Ovary (tissue), 7 donors: ENCODE measurements at regions not wholly inside any gene's neighbourhood (a gene's known extent, or its start where the extent isn't known, plus 50 kb on each side); places are given as distances from the start of the nearest gene placed in this dataset.

ENCODE experiments used
- DNase-seq, 5 donors: peaks; one replicate each; pipeline ENCODE4 v3.0.0-alpha.2; 2019 to 2020
- H3K27ac ChIP-seq, 2 donors: fragments of 200-600 bp; one replicate each; pipeline versions ENCODE4 v1.5.1 to v1.8.0; 2019 to 2022
- H3K27me3 ChIP-seq: fragments of 200-600 bp; one replicate; pipeline ENCODE4 v1.8.0; 2022
- H3K36me3 ChIP-seq: fragments of 200-600 bp; sonication (generic); one replicate; pipeline ENCODE4 v1.5.1; 2019
- H3K4me1 ChIP-seq: one replicate; pipeline ENCODE4 v1.8.1; 2013; ENCODE audit warnings: mild to moderate bottlenecking, moderate library complexity; ENCODE audit not compliant: insufficient read depth
- H3K4me3 ChIP-seq: fragments of 200-600 bp; sonication (generic); one replicate; pipeline ENCODE4 v1.5.1; 2017
- H3K9me3 ChIP-seq, 2 donors: fragments of 200-600 bp in 1 of 2; sonication (generic) in 1 of 2; one replicate each; pipeline versions ENCODE4 v1.5.1 to v1.8.1; 2013 to 2019; ENCODE audit warnings: mild to moderate bottlenecking in 1 of 2, moderate library complexity in 1 of 2
- CTCF ChIP-seq, 3 donors: fragments of 450-650 bp in 2 of 3; fragments of 200-600 bp in 1 of 3; IDR thresholded peaks; one replicate each; pipeline versions ENCODE4 v1.5.1 to v1.8.0; 2016 to 2022; ENCODE audit warnings: antibody characterized with exemption in 3 of 3, mild to moderate bottlenecking in 1 of 3
- EP300 ChIP-seq: sonication (generic); formaldehyde crosslinking; IDR thresholded peaks from one replicate; pipeline ENCODE4 v1.6.1; 2017; ENCODE audit warnings: antibody characterized with exemption
- POLR2A ChIP-seq: fragments of 450-650 bp; IDR thresholded peaks from one replicate; pipeline ENCODE4 v1.6.1; 2017; ENCODE audit warnings: antibody characterized with exemption, mild to moderate bottlenecking, moderate library complexity
- WGBS, 3 donors: extraction: QIAGEN DNeasy Blood & Tissue Kit in 1 of 3; methylation state at CpG; one replicate each; pipeline versions ENCODE4 v1.1.5 to v1.1.7; 2013 to 2017; 5-methylcytosine and 5-hydroxymethylcytosine counted together
- intact Hi-C, 4 donors: fragments of 100-400 bp; cut with DNase I; formaldehyde crosslinking; loops; one replicate each; pipeline versions ENCODE4 v1.11.0 to v1.15.1; 2022 to 2023
- donor health status: DM: no; HTN: no; CAD: no; lungs with moderate emphysema.
- donor health status: DM: no; HTN: no; CAD: no.
- donor health status: Bipolar disorder and iron deficiency.
- donor health status: DM: no; HTN: no; CAD: no.
- donor health status: DM: yes; HTN: yes; CAD: no.

GRCh38 chr14:28406196-28406595 lies 360.4 kb upstream of the FOXG1 start:
- Histone ChIP-seq H3K4me1 (no peaks in the 10 kb centered on the region), H3K27ac (no peak overlapping the region), H3K36me3 (no peaks in the 10 kb centered on the region), H3K9me3 (no peaks in the 10 kb centered on the region), H3K4me3 (no peak overlapping the region), H3K27me3 (no peaks in the 10 kb centered on the region)
- 24 to 46% (median 24%) methylated on average over 2 of the region's 2 CpGs for WGBS, 3 donors
- no peak for DNase-seq
- TF ChIP-seq EP300 (no peak), CTCF (IDR thresholded peaks at IDR 0.05) (no peak), POLR2A (no peak)
- intact Hi-C loops: no loop called here

GRCh38 chr14:28407031-28407825 lies 359.4 kb upstream of the FOXG1 start:
- 63 to 82% (median 71%) methylated on average over 3 of the region's 3 CpGs for WGBS, 3 donors
- no peaks in the 10 kb centered on the region for H3K36me3 ChIP-seq
- no peak for DNase-seq
- no peaks in the 10 kb centered on the region for H3K27me3 ChIP-seq
- TF ChIP-seq CTCF (IDR thresholded peaks at IDR 0.05) (no peak), POLR2A (no peak), EP300 (no peak)
- no peak overlapping the region for H3K4me3 ChIP-seq
- intact Hi-C loops: no loop called here
- H3K4me1 ChIP-seq: no peaks in the 10 kb centered on the region
- H3K9me3 ChIP-seq: no peaks in the 10 kb centered on the region
- no peak overlapping the region for H3K27ac ChIP-seq

GRCh38 chr14:28407996-28408395 lies 358.6 kb upstream of the FOXG1 start:
- no peaks in the 10 kb centered on the region for H3K27me3 ChIP-seq
- TF ChIP-seq EP300 (no peak), CTCF (IDR thresholded peaks at IDR 0.05) (no peak), POLR2A (no peak)
- H3K27ac ChIP-seq: no peak overlapping the region
- intact Hi-C loops: no loop called here
- no peaks in the 10 kb centered on the region for H3K4me1 ChIP-seq
- H3K9me3 ChIP-seq: no peaks in the 10 kb centered on the region
- H3K36me3 ChIP-seq: no peaks in the 10 kb centered on the region
- 43 to 66% (median 48%) methylated on average over 3 of the region's 3 CpGs for WGBS, 3 donors
- no peak overlapping the region for H3K4me3 ChIP-seq
- no peak for DNase-seq

- no peak for DNase-seq
- 60 to 82% (median 80%) methylated on average over 3 of the region's 3 CpGs for WGBS, 3 donors
- no peaks in the 10 kb centered on the region for H3K27me3 ChIP-seq
- TF ChIP-seq POLR2A: no peak
- H3K27ac ChIP-seq: no peak overlapping the region
- H3K36me3 ChIP-seq: no peaks in the 10 kb centered on the region
- no peaks in the 10 kb centered on the region for H3K4me1 ChIP-seq
- intact Hi-C loops: no loop called here
- H3K4me3 ChIP-seq: no peak overlapping the region
- no peaks in the 10 kb centered on the region for H3K9me3 ChIP-seq
These were observed 354.5 kb upstream of the FOXG1 start for GRCh38 chr14:28412077-28412476.

- H3K36me3 ChIP-seq: no peaks in the 10 kb centered on the region
- H3K4me1 ChIP-seq: no peaks in the 10 kb centered on the region
- DNase-seq: no peak
- no peaks in the 10 kb centered on the region for H3K9me3 ChIP-seq
- intact Hi-C loops: no loop called here
- TF ChIP-seq CTCF (IDR thresholded peaks at IDR 0.05) (no peak), POLR2A (no peak), EP300 (no peak)
- H3K27ac ChIP-seq: no peak overlapping the region
- no peak overlapping the region for H3K4me3 ChIP-seq
- no peaks in the 10 kb centered on the region for H3K27me3 ChIP-seq
These were observed 339.6 kb upstream of the FOXG1 start for GRCh38 chr14:28426960-28427359.
